ENCODE measurements at regions not wholly inside any gene's neighbourhood (a gene's known extent, or its start where the extent isn't known, plus 50 kb on each side); places are given as distances from the start of the nearest gene placed in this dataset.

DNA sequence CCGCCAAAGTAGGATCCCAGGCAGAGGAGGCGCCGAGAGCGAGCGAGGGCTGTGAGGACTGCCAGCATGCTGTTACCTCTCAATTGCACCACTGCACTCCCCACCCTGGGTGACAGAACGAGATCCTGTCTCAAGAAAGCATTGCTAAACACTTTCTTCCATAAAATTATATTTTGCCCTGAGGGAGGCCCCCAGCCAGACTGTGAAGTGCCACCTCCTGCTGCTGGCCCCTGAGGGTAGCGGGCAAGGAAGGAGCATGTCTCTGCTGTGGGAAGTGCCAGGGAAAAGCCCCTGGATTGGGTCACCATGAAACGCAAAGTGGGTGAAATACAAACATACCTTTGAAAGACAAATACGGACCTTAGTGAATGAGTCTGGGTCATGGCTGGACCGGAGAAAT, 78.0 kb upstream of the AMZ2 start:
- no peak for DNase-seq (ENCODE audit: low read depth, low spot score)
- Histone ChIP-seq H3K27me3 (ENCODE audit: insufficient read depth, insufficient read length) (peaks cover 6% of the 10 kb centered on the region), H3K9ac (ENCODE audit: insufficient read length, low read depth) (no peak overlapping the region), H3K4me1 (ENCODE audit: insufficient read depth, insufficient read length) (no peaks in the 10 kb centered on the region), H3K4me3 (ENCODE audit: insufficient read length, low read depth) (no peak overlapping the region), H3K9me3 (ENCODE audit: insufficient read depth, low read length) (no peaks in the 10 kb centered on the region; the same call in 1 of the 2 replicates), H3K36me3 (ENCODE audit: insufficient read depth, insufficient read length, low read length) (no peaks in the 10 kb centered on the region)
- no peak for TF ChIP-seq SUZ12 (IDR thresholded peaks at IDR 0.05; ENCODE audit: extremely low read depth, insufficient read depth, insufficient read length)
- TF ChIP-seq YY1 (IDR thresholded peaks at IDR 0.05; ENCODE audit: insufficient read depth, insufficient read length) = no peak
- no peak for TF ChIP-seq ZNF274 (IDR thresholded peaks at IDR 0.05; ENCODE audit: low read depth, low read length)

DNA sequence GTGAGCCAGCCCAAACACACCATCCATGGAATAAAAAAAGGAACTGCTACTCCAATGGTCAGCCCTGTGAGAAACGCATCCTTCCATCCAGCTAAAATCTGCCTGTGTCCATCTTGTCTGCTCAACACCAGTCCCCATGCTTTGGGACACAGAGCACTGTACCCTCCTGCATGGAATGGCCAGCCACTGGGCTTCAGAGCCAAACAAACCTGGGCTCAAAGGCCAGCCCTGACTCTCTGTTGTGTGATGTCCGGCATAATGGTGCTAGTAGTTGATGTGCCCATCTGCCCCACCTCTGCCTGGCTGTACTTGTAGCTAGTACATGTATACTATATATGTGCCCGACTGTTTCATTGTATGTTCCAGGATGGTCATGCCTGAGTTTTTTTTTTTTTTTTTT, 77.6 kb upstream of the AMZ2 start:
- Histone ChIP-seq H3K36me3 (ENCODE audit: insufficient read depth, insufficient read length, low read length) (no peaks in the 10 kb centered on the region), H3K27me3 (ENCODE audit: insufficient read depth, insufficient read length) (peaks cover 6% of the 10 kb centered on the region), H3K4me3 (ENCODE audit: insufficient read length, low read depth) (no peak overlapping the region), H3K9ac (ENCODE audit: insufficient read length, low read depth) (no peak overlapping the region), H3K4me1 (ENCODE audit: insufficient read depth, insufficient read length) (no peaks in the 10 kb centered on the region), H3K9me3 (ENCODE audit: insufficient read depth, low read length) (no peaks in the 10 kb centered on the region; the same call in 1 of the 2 replicates)
- no peak for DNase-seq (ENCODE audit: low read depth, low spot score)
- TF ChIP-seq ZNF274 (IDR thresholded peaks at IDR 0.05; ENCODE audit: low read depth, low read length) (no peak), SUZ12 (IDR thresholded peaks at IDR 0.05; ENCODE audit: extremely low read depth, insufficient read depth, insufficient read length) (no peak), YY1 (IDR thresholded peaks at IDR 0.05; ENCODE audit: insufficient read depth, insufficient read length) (no peak)

DNA sequence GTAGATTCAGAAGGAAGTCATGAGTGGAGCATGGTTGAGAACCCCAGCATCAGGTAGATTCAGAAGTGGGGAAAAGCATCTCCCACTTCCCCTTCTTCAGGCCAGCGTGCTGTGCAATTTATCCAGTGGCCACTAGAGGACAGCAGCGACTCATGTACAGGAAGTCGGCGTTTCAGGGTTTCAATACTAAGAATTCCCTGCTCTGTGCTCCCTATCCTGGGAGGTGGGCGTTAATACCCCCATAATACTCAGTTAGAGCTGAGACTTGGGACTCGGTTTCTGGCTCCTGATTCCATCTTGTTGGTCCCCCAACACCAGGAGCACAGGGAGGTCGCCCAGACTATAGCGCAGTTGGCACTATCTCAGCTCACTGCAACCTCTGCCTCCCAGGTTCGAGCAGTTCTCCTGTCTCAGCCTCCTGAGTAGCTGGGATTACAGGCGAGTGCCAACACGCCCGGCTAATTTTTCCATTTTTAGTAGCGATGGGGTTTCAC, 75.3 kb upstream of the AMZ2 start:
- H3K4me1 ChIP-seq (ENCODE audit: insufficient read depth, insufficient read length) = peaks cover 3% of the 10 kb centered on the region
- no peaks in the 10 kb centered on the region for H3K36me3 ChIP-seq (ENCODE audit: insufficient read depth, insufficient read length, low read length)
- no peak overlapping the region for H3K9ac ChIP-seq (ENCODE audit: insufficient read length, low read depth)
- peaks cover 6% of the 10 kb centered on the region for H3K27me3 ChIP-seq (ENCODE audit: insufficient read depth, insufficient read length)
- H3K9me3 ChIP-seq (ENCODE audit: insufficient read depth, low read length) = no peaks in the 10 kb centered on the region; the same call in 1 of the 2 replicates
- TF ChIP-seq SUZ12 (IDR thresholded peaks at IDR 0.05; ENCODE audit: extremely low read depth, insufficient read depth, insufficient read length) (no peak), YY1 (IDR thresholded peaks at IDR 0.05; ENCODE audit: insufficient read depth, insufficient read length) (no peak), ZNF274 (IDR thresholded peaks at IDR 0.05; ENCODE audit: low read depth, low read length) (no peak)
- no peak overlapping the region for H3K4me3 ChIP-seq (ENCODE audit: insufficient read length, low read depth)
- DNase-seq (ENCODE audit: low read depth, low spot score) = peak; percentile 38

DNA sequence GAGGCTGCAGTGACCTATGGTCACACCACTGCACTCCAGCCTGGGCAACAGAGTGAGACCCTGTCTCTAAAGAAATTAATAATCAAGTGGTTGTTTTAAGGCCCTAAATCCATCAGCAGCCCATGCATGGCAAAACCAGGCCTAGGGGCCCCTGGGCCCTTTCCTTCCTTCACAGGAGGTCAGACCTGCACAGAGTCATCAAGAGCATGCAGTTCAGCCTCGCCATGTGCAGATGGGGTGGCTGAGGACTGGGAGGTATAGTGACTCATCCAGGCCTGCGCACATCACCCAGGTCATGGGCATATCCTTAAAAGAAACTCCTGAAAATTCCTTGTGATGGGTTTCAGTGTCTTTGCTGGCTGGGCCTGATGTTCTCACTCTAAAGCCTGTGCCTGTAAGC, 72.4 kb upstream of the AMZ2 start:
- H3K36me3 ChIP-seq (ENCODE audit: insufficient read depth, insufficient read length, low read length) = no peaks in the 10 kb centered on the region
- no peaks in the 10 kb centered on the region for H3K9me3 ChIP-seq (ENCODE audit: insufficient read depth, low read length)
- H3K4me1 ChIP-seq (ENCODE audit: insufficient read depth, insufficient read length) = peaks cover 8% of the 10 kb centered on the region
- no peak overlapping the region for H3K4me3 ChIP-seq (ENCODE audit: insufficient read length, low read depth)
- no peak for DNase-seq (ENCODE audit: low read depth, low spot score)
- H3K27me3 ChIP-seq (ENCODE audit: insufficient read depth, insufficient read length) = peaks cover 6% of the 10 kb centered on the region
- no peak overlapping the region for H3K9ac ChIP-seq (ENCODE audit: insufficient read length, low read depth)
- TF ChIP-seq YY1 (IDR thresholded peaks at IDR 0.05; ENCODE audit: insufficient read depth, insufficient read length) (no peak), ZNF274 (IDR thresholded peaks at IDR 0.05; ENCODE audit: low read depth, low read length) (no peak)

DNA sequence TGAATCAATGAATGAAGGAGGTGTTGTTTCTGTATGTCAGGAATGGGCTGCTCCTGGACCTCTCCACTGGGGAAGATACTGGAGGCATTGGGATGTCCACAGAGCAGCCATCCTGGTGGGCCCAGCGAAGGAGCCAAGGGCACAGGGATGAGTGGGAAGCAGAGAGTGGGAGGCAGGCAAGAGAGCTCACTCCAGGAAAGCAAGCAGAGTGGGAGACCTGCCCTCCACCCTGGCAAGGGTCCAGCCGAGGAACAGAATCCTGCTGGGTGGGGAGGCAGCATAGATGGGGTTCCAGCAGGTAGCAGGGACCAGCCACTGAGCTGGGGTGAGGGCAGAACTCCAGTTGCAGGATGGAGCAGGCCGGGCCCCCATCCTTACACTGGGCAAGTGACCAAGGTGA, 71.9 kb upstream of the AMZ2 start:
- TF ChIP-seq YY1 (IDR thresholded peaks at IDR 0.05; ENCODE audit: insufficient read depth, insufficient read length) (no peak), SUZ12 (IDR thresholded peaks at IDR 0.05; ENCODE audit: extremely low read depth, insufficient read depth, insufficient read length) (no peak), ZNF274 (IDR thresholded peaks at IDR 0.05; ENCODE audit: low read depth, low read length) (no peak)
- H3K4me3 ChIP-seq (ENCODE audit: insufficient read length, low read depth) = no peak overlapping the region
- DNase-seq (ENCODE audit: low read depth, low spot score) = no peak
- H3K27me3 ChIP-seq (ENCODE audit: insufficient read depth, insufficient read length) = peaks cover 6% of the 10 kb centered on the region
- no peaks in the 10 kb centered on the region for H3K9me3 ChIP-seq (ENCODE audit: insufficient read depth, low read length)
- peaks cover 8% of the 10 kb centered on the region for H3K4me1 ChIP-seq (ENCODE audit: insufficient read depth, insufficient read length)
- no peaks in the 10 kb centered on the region for H3K36me3 ChIP-seq (ENCODE audit: insufficient read depth, insufficient read length, low read length)
- H3K9ac ChIP-seq (ENCODE audit: insufficient read length, low read depth) = no peak overlapping the region

DNA sequence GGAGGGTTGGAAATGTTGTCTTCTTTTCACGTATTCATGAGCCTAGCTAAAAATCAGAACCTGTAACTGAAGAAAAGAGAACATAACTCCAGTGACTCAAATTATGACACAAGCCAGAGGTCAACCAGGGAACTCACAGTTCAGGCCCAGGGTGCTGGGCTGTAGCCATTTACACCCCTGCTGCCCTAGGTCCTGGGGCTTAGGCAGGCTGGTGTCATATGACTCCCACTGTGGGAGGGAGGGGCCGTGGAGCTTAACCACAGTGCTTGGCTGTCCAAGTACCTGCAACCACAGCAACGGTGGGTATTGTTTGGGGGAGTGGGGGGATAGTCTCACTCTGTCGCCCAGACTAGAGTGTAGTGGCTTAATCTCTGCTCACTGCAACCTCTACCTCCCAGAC, 71.1 kb upstream of the AMZ2 start:
- Histone ChIP-seq H3K27me3 (ENCODE audit: insufficient read depth, insufficient read length) (peaks cover 6% of the 10 kb centered on the region), H3K4me1 (ENCODE audit: insufficient read depth, insufficient read length) (peaks cover 8% of the 10 kb centered on the region), H3K9ac (ENCODE audit: insufficient read length, low read depth) (no peak overlapping the region), H3K36me3 (ENCODE audit: insufficient read depth, insufficient read length, low read length) (no peaks in the 10 kb centered on the region), H3K9me3 (ENCODE audit: insufficient read depth, low read length) (no peaks in the 10 kb centered on the region), H3K4me3 (ENCODE audit: insufficient read length, low read depth) (no peak overlapping the region)
- TF ChIP-seq YY1 (IDR thresholded peaks at IDR 0.05; ENCODE audit: insufficient read depth, insufficient read length) (no peak), ZNF274 (IDR thresholded peaks at IDR 0.05; ENCODE audit: low read depth, low read length) (no peak), SUZ12 (IDR thresholded peaks at IDR 0.05; ENCODE audit: extremely low read depth, insufficient read depth, insufficient read length) (no peak)
- no peak for DNase-seq (ENCODE audit: low read depth, low spot score)

DNA sequence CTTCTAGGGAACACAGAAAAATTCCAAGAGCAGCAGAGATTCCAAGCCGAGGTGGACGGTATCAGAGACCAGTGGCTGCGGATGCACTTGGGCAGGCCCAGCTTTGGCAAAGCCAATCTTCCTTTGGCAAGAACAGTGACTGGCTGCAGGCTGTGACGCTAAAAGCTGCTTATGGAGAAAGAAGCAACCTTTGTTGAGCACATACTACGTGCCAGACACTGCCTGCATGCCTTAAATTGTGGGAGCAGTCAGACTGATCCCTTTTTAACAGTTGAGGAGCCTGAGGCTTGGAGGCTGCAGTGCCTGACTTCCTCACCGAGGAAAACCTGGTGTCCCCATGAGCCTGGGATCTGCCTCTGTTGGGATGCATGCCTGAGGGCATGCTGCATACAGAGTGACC, 69.0 kb upstream of the AMZ2 start:
- DNase-seq (ENCODE audit: low read depth, low spot score) = no peak
- Histone ChIP-seq H3K9ac (ENCODE audit: insufficient read length, low read depth) (no peak overlapping the region), H3K4me3 (ENCODE audit: insufficient read length, low read depth) (no peak overlapping the region), H3K4me1 (ENCODE audit: insufficient read depth, insufficient read length) (peaks cover 12% of the 10 kb centered on the region), H3K27me3 (ENCODE audit: insufficient read depth, insufficient read length) (peaks cover 2% of the 10 kb centered on the region), H3K9me3 (ENCODE audit: insufficient read depth, low read length) (no peaks in the 10 kb centered on the region), H3K36me3 (ENCODE audit: insufficient read depth, insufficient read length, low read length) (no peaks in the 10 kb centered on the region)
- no peak for TF ChIP-seq ZNF274 (IDR thresholded peaks at IDR 0.05; ENCODE audit: low read depth, low read length)
- no peak for TF ChIP-seq SUZ12 (IDR thresholded peaks at IDR 0.05; ENCODE audit: extremely low read depth, insufficient read depth, insufficient read length)
- no peak for TF ChIP-seq YY1 (IDR thresholded peaks at IDR 0.05; ENCODE audit: insufficient read depth, insufficient read length)
